NAMALWA (cell line): ENCODE measurements at regions not wholly inside any gene's neighbourhood (a gene's known extent, or its start where the extent isn't known, plus 50 kb on each side); places are given as distances from the start of the nearest gene placed in this dataset.
"Not testable (repeated sequence)": the region's sequence is repeated elsewhere in the genome, so short reads cannot be mapped to it uniquely, and the experiment has no call there.

ENCODE experiments used
- DNase-seq: peaks from one replicate; pipeline ENCODE4 v3.0.0-alpha.2; 2015; ENCODE audit warnings: low spot score

- DNase-seq: no peak
Measured at GRCh38 chr6:12479451-12479850, 189.3 kb downstream of the EDN1 start.

- DNase-seq: no peak
Measured at GRCh38 chr6:12479881-12480280, 189.7 kb downstream of the EDN1 start.

GRCh38 chr6:12480379-12480778 lies 190.2 kb downstream of the EDN1 start:
- DNase-seq: no peak

DNA sequence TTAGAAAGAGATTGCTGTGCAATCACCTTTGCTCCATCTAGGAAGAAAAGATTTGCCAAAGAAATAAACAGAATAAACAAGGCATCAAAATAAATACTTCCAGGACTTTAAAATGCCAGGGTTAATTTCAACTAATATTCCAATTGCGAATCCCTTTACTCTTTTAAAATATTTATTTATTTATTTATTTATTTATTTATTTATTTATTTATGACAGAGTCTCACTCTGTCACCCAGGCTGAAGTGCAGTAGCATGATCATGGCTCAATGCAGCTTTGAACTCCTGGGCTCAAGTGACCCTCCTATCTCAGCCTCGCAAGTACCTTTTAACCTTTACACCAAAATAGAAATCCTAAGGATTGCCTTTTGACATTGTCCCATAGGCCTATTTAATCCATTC lies 191.1 kb downstream of the EDN1 start:
- DNase-seq: no peak

GRCh38 chr6:12481850-12482249 lies 191.7 kb downstream of the EDN1 start:
- DNase-seq: no peak

GRCh38 chr6:12482386-12483375 lies 192.5 kb downstream of the EDN1 start:
- peak; percentile 12 for DNase-seq

- peak; percentile 27 for DNase-seq
Measured at GRCh38 chr6:12483712-12484111, 193.6 kb downstream of the EDN1 start.

DNA sequence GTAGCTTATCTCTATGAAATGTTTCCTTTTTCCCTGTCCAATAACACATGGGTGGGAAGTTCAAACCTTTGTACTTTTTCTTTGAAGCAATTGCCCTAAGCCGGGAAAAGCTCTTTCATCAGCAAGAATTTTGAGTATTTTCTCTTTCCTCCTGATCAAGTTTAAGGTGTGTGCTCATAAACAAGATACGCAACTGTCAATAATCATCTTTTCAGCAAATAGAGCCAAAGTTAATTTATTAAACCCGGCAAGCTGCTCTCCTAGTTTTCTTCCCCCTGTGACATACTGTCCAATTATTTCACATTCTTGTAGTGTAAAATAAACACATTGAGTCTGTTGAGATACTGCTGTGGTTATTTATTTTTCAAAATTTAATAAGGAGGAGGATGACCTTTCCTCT lies 194.4 kb downstream of the EDN1 start:
- no peak for DNase-seq

DNA sequence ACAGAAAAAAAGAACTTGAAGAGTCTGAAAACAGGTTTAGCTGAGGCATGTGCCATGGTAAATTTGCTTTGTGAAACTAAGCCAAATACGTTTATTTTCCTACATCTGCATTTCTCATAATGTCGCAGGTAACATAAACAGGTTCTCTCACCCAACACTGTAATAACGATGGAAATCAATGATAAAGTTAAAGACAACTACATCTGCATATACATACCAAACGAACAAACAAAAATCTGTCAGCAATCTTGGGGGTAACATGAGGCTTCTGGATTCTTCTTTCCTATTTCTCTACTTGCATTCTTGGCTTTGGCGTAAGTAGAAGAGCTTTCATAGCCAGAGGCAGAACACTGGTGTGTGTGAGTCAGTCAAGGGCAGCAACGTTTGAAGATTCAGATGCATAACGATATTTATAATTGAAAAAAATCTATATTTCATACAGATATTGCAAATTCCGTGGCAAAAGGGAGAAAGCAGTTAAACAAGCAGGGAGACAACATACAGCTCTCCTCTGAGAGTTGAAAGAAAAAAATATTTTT lies 195.1 kb downstream of the EDN1 start:
- no peak for DNase-seq

GRCh38 chr6:12485837-12486236 lies 195.7 kb downstream of the EDN1 start:
- no peak for DNase-seq

GRCh38 chr6:12490351-12490903 lies 200.3 kb downstream of the EDN1 start:
- no peak for DNase-seq

- DNase-seq: no peak
Measured at GRCh38 chr6:12490904-12491571, 200.9 kb downstream of the EDN1 start.

GRCh38 chr6:12492929-12493328 lies 202.8 kb downstream of the EDN1 start:
- DNase-seq: not testable (repeated sequence)

DNA sequence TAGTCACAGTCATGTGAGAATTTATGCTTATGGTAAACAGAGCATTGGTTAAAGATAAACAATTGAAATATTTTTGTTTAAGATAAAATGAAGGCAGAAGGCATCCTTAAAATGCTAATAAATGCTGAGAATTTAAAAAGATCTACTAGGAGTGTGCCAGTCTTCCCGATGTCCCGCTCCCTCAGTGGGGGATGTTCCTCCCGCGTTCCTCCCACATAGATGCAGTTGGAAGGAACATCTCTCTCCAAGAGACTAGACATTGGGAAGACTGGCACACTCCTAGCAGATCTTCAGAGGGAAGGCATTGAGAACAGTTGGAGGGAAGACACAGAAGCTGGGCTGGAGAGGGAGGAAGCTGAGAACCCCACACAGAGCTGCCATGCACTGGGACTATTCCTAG lies 203.3 kb downstream of the EDN1 start:
- DNase-seq: no peak

DNA sequence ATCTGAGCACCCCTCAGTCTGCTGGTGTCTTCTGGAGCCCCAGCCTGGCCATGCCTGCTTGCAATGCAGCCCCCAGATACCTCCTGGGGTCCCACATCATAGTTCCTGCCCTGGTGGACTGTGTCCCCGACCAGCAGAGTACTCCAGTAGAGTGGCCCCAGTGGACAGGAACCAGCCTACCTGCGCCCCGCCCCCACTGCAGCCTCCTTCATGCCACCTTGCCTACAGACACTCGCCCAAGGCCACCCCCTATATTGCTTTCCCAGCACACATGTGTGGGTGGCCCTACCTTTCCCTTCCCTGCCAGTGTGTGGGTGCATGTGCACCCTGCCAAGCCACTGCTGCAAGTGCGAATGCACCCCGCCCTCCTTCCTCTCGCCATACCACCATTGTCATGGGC lies 204.0 kb downstream of the EDN1 start:
- no peak for DNase-seq

GRCh38 chr6:12501990-12502389 lies 211.8 kb downstream of the EDN1 start:
- DNase-seq: no peak

DNA sequence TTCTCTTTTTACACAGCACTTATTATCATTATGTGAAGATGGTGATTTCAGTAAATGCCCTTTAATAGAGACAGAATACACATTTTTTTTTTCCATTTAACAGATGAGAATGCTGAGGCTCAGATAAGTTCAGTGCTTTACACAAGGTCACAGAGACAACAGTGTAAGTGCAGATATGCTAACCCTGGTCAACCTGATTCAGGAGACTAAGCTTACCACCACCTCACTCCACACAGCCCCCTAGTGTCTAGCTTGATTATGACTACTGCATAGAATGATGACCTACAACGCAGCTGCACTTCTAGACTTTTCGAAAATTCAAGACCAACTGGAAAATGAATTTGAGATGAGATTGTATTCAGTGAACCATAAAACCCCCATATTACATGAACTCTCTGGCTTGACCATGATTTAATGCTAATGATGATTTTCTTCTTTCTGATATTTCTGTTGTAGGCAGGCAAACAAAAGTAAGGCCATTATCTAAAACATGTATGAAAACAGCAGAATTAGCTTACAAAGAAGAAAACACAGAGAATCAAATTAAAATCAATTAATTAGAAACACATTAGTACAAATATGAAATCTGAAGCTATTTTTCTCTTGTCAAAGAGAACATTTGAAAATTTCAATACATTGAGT lies 212.1 kb upstream of the PHACTR1 start:
- peak; percentile 66 for DNase-seq

GRCh38 chr6:12505486-12505885 lies 211.1 kb upstream of the PHACTR1 start:
- DNase-seq: no peak

DNA sequence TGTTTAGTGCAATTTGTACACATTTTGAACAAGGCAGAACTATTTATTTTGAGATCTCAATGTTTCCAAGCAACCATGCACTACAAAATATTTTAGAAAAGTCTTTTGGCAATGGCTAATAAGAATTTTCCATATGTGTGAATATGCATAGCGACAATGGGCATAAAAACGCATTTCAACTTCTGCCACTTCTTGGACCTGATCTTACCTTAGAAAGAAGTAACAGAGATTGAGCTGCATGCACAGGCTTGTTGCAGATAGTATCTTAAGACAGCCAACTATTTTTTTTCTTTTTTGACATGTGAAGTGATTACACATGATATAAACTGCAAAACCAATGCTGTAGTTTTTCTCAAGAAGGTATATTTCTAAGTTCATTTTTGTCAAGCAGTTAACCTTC lies 210.4 kb upstream of the PHACTR1 start:
- DNase-seq: no peak

GRCh38 chr6:12507636-12508035 lies 208.9 kb upstream of the PHACTR1 start:
- DNase-seq: no peak

GRCh38 chr6:12508553-12508952 lies 208.0 kb upstream of the PHACTR1 start:
- no peak for DNase-seq

DNA sequence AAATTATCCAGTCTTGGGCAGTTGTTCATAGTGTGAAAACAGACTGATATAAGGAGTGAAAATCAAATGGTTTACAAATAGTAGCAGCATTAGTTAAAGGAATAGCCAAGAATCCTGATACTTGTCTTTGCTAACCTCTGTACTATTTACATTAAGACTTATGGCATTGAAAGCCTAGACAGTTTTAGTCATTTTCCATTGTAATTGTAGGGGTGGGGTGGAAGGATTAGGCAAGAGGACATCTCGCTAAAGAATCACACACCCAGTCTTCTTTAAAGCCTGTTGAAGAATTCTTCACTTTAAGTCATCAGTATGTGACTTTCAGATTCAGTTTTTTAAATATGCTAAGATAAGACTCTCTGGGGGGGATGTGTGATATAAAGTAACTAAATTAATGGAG lies 207.5 kb upstream of the PHACTR1 start:
- DNase-seq: no peak
